ENCODE measurements at regions not wholly inside any gene's neighbourhood (a gene's known extent, or its start where the extent isn't known, plus 50 kb on each side); places are given as distances from the start of the nearest gene placed in this dataset.

- no peak for TF ChIP-seq POLR2AphosphoS5 (IDR thresholded peaks at IDR 0.05; ENCODE audit: low read depth, low read length)
- no peak for TF ChIP-seq YY1 (IDR thresholded peaks at IDR 0.05; ENCODE audit: insufficient read depth, insufficient replicate concordance, low read depth, low read length)
- no peak for TF ChIP-seq RNF2 (conservative IDR thresholded peaks at IDR 0.05; ENCODE audit: low read depth)
- TF ChIP-seq ZNF512B (CRISPR knock-in tag; IDR thresholded peaks at IDR 0.05; ENCODE audit: borderline replicate concordance) = no peak
- TF ChIP-seq LRRFIP1 (CRISPR knock-in tag; conservative IDR thresholded peaks at IDR 0.05) = no peak
- TF ChIP-seq POGZ (CRISPR knock-in tag; IDR thresholded peaks at IDR 0.05) = no peak
- TF ChIP-seq EEA1 (CRISPR knock-in tag; IDR thresholded peaks at IDR 0.05; ENCODE audit: borderline replicate concordance) = no peak
Measured at GRCh38 chr3:161890147-161890625, 393.6 kb downstream of the OTOL1 start.

Data from HepG2 (cell line).